ENCODE measurements at regions not wholly inside any gene's neighbourhood (a gene's known extent, or its start where the extent isn't known, plus 50 kb on each side); places are given as distances from the start of the nearest gene placed in this dataset.

GRCh38 chrX:69076088-69076487, 89.2 kb downstream of the PJA1 start:
- TF ChIP-seq CTCF (IDR thresholded peaks at IDR 0.05) (no peak), POLR2A (IDR thresholded peaks at IDR 0.05) (no peak)

Data from sigmoid colon (tissue), 3 donors.